GM12891 (cell line): ENCODE measurements at regions not wholly inside any gene's neighbourhood (a gene's known extent, or its start where the extent isn't known, plus 50 kb on each side); places are given as distances from the start of the nearest gene placed in this dataset.

ENCODE experiments used
- DNase-seq: peaks from one replicate; pipeline ENCODE4 v3.0.0; 2011; ENCODE audit warnings: low spot score; ENCODE audit not compliant: insufficient read length
- FAIRE-seq: peaks from 2 replicates; lab custom pipeline; 2011; peaks lifted over from hg19 to GRCh38; lab: Jason Lieb, UNC
- PAX5 ChIP-seq: IDR thresholded peaks from 2 replicates; pipeline ENCODE4 v1.6.1; 2011; ENCODE audit warnings: low read length, moderate library complexity, mild to moderate bottlenecking; ENCODE audit not compliant: insufficient read depth, severe bottlenecking
- POLR2A ChIP-seq: IDR thresholded peaks from 2 replicates; pipeline ENCODE4 v1.6.1; 2011; ENCODE audit warnings: low read depth, low read length, control low read depth
- POLR2AphosphoS5 ChIP-seq: IDR thresholded peaks from 2 replicates; pipeline ENCODE4 v1.6.1; 2011; ENCODE audit warnings: low read depth, low read length, control low read depth
- POU2F2 ChIP-seq: IDR thresholded peaks from 2 replicates; pipeline ENCODE4 v1.6.1; 2011; ENCODE audit warnings: low read depth, mild to moderate bottlenecking, control low read depth, low read length, moderate library complexity
- SPI1 ChIP-seq: IDR thresholded peaks from 2 replicates; pipeline ENCODE4 v1.6.1; 2011; ENCODE audit warnings: low read depth, low read length, control low read depth
- TAF1 ChIP-seq: IDR thresholded peaks from 2 replicates; pipeline ENCODE4 v1.6.1; 2011; ENCODE audit warnings: low read depth, low read length, control low read depth

DNA sequence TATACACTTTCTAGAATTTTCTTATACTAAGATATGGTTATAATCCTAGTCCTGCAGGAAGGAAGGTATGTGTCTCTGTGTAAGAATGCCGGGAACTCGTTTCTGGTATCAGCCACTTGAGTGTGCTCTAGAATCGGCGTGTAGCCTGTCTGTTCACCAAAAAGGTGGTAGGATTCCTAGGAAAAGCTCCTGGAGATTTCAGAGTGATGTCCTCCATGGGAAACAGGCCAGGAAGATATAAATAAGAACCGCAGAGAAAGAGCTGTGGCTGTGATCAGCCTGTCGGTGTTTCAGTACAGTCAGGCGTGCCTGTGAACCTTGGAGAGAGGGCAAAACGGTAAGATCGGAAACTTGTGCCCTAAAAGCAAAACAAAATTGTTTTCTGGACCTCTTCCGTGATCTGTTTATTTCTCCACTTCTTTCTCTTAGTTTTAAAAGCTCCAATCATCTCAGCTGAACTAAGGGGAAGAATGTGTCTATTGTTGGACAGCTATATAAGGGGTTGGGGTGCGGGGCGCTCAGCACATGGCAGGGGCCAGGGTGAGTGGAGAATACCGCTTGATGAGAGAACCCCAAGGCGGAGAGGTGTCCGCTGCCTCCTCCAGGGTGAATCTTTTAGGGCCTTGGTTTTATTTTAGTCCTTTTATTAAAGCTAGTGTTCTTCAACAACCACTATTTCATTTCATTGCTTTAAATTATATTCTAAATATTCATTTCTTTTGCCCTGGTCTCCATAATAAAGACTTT, 303.8 kb upstream of the TENM3 start:
- FAIRE-seq (no peak), DNase-seq (no peak)
- TF ChIP-seq SPI1 (no peak), POLR2A (no peak), POLR2AphosphoS5 (no peak), PAX5 (no peak), TAF1 (no peak), POU2F2 (no peak)

DNA sequence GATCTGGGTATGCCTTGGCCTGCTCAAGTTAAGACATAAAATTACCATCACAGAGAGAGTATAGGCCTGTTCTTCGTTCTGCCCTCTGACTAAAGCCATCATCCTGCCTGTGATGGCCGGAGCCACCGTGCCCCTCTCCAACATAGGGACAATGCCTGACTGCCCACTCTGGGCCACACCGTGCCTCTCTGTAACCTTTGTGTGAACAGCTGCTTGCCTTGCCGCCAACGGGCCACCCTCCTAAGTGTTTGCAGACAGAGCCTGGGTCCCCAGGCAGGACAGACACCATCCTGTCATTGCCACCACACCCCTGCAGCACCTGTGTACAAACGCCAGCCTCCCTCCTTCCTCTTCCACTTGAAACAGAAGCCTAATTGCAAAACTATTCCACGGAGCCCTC, 298.7 kb upstream of the TENM3 start:
- DNase-seq = no peak
- FAIRE-seq = no peak
- TF ChIP-seq TAF1 (no peak), POLR2A (no peak), POLR2AphosphoS5 (no peak), SPI1 (no peak), PAX5 (no peak), POU2F2 (no peak)

DNA sequence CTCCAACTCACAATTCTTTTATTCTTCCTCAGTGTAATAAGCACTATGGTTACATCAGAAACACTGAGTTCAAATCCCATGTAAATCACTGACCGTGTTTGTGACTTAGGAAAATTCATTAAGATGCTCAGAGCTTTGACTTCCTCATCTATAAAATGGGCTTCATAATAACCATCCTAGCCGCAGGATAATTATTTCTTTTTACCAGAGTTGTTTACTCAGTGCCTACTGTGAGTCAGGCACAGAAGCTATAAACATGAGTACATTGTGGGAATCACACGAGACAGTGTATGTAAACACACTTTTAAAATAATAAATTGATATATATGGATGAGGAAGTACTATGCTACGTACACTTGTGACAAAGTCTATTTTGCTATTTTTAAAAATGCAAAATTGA, 296.3 kb upstream of the TENM3 start:
- DNase-seq (no peak), FAIRE-seq (no peak)
- TF ChIP-seq PAX5 (no peak), SPI1 (no peak), POLR2AphosphoS5 (no peak), POU2F2 (no peak), POLR2A (no peak), TAF1 (no peak)

GRCh38 chr4:181948839-181949382, 294.3 kb upstream of the TENM3 start:
- no peak for TF ChIP-seq SPI1
- no peak for TF ChIP-seq POLR2AphosphoS5
- TF ChIP-seq TAF1 = no peak
- no peak for TF ChIP-seq POLR2A
- no peak for TF ChIP-seq POU2F2
- DNase-seq = no peak
- FAIRE-seq = no peak

DNA sequence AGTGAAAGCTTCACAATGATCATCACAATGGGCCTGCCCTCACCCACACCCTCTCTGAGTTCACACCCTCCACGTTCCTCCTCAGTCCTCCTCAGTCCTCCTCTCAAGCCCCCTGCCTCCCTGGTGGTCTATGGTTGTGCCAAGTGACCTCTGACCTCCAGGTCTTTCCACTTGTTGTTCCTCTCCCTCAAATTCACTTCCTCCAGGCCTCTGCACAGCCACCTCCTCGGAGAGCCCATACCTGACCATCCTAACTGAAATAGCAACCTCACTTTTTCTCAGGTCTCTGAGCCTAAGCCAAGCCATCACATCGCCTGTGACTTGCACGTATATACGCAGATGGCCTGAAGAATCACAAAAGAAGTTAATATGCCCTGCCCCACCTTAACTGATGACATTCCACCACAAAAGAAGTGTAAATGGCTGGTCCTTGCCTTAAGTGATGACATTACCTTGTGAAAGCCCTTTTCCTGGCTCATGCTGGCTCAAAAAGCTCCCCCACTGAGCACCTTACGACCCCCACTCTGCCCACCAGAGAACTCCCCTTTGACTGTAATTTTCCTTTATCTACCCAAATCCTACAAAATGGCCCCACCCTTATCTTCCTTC, 293.4 kb upstream of the TENM3 start:
- TF ChIP-seq POLR2AphosphoS5 (no peak), PAX5 (no peak), POLR2A (no peak), TAF1 (no peak), POU2F2 (no peak), SPI1 (no peak)
- DNase-seq = no peak
- FAIRE-seq = no peak

- FAIRE-seq = no peak
- TF ChIP-seq TAF1 = no peak
- TF ChIP-seq PAX5 = no peak
- TF ChIP-seq SPI1 = no peak
- no peak for TF ChIP-seq POLR2A
- no peak for TF ChIP-seq POU2F2
- no peak for TF ChIP-seq POLR2AphosphoS5
These were observed 292.7 kb upstream of the TENM3 start for GRCh38 chr4:181950372-181951127.

DNA sequence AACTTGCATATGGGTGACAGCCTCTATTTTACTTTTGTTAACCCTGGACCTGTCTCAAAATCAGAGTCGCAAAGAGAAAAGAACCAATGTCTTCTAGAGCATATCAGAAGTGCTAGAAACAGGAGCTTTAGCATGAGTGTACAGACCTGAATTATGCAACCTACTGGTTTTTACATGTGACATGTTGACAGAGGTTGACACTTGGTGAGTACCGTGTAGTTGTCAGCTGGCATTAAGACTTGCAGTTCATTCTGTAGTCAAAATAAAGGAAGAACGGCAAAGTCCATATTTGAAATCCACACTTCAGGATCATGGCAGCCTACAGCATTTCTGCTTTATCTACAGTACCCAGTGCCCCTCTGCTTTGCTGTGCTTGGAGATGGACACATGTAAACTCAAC, 291.9 kb upstream of the TENM3 start:
- no peak for FAIRE-seq
- TF ChIP-seq TAF1 (no peak), SPI1 (no peak), PAX5 (no peak), POU2F2 (no peak), POLR2A (no peak), POLR2AphosphoS5 (no peak)
- no peak for DNase-seq

More at GRCh38 chr4:181950372-181951127, 292.7 kb upstream of the TENM3 start:
- no peak for DNase-seq

DNA sequence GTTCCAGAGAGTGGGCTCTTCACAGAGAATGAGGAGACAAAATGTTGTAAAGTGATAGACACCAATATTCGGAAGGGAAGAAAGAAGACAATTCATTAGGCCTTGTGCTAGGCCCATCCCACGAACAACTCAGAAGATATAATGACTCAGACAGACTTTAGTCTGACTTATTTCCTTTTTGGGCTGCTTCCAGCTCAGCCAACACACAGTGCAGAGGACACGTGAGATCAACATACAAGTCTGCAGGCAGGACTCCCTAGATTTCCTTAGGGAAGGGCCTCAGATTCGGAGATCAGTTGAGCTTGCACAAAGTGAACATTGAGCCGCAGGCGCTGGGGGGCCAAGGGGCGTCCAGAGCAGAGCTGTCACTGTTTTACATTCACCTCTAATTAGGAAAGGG, 290.7 kb upstream of the TENM3 start:
- no peak for FAIRE-seq
- no peak for DNase-seq
- TF ChIP-seq SPI1 (no peak), TAF1 (no peak), POU2F2 (no peak), POLR2AphosphoS5 (no peak), PAX5 (no peak), POLR2A (no peak)

GRCh38 chr4:181956512-181956911, 286.7 kb upstream of the TENM3 start:
- TF ChIP-seq POLR2AphosphoS5 = no peak
- no peak for TF ChIP-seq TAF1
- TF ChIP-seq PAX5 = no peak
- TF ChIP-seq SPI1 = no peak
- no peak for TF ChIP-seq POLR2A
- no peak for TF ChIP-seq POU2F2
- FAIRE-seq (no peak), DNase-seq (no peak)
